HEK293T (cell line): ENCODE measurements at regions not wholly inside any gene's neighbourhood (a gene's known extent, or its start where the extent isn't known, plus 50 kb on each side); places are given as distances from the start of the nearest gene placed in this dataset.

ENCODE experiments used
- CTCF ChIA-PET: fragments of 350-600 bp; formaldehyde crosslinking; extraction: SDS; loops from one replicate; lab custom pipeline; 2021; ENCODE audit warnings: antibody characterized with exemption, inconsistent platforms; lab: Yijun Ruan, JAX
- POLR2A ChIA-PET: fragments of 350-600 bp; formaldehyde crosslinking; extraction: SDS; loops from one replicate; lab custom pipeline; 2020; ENCODE audit warnings: antibody characterized with exemption, inconsistent platforms; lab: Yijun Ruan, JAX
- DNase-seq: peaks from one replicate; pipeline ENCODE4 v3.0.0; 2012; ENCODE audit warnings: mixed read lengths; ENCODE audit errors: extremely low spot score
- ARNT ChIP-seq: fragments of 450-650 bp; IDR thresholded peaks from 2 replicates; pipeline ENCODE4 v1.6.1; 2017; ENCODE audit warnings: mild to moderate bottlenecking
- BHLHE40 ChIP-seq: fragments of 450-650 bp; IDR thresholded peaks from 2 replicates; pipeline ENCODE4 v1.6.1; 2016; ENCODE audit warnings: mild to moderate bottlenecking, moderate library complexity, borderline replicate concordance
- CTBP1 ChIP-seq: fragments of 450-650 bp; IDR thresholded peaks from 2 replicates; pipeline ENCODE4 v1.6.1; 2016; ENCODE audit warnings: borderline replicate concordance
- ELF4 ChIP-seq: fragments of 450-650 bp; IDR thresholded peaks from 2 replicates; pipeline ENCODE4 v1.6.1; 2017; ENCODE audit warnings: antibody characterized with exemption
- FOXA1 ChIP-seq: fragments of 450-650 bp; IDR thresholded peaks from 2 replicates; pipeline ENCODE4 v1.6.1; 2016; ENCODE audit warnings: mild to moderate bottlenecking
- FOXK2 ChIP-seq: fragments of 450-650 bp; IDR thresholded peaks from 2 replicates; pipeline ENCODE4 v1.6.1; 2016; ENCODE audit warnings: mild to moderate bottlenecking
- FOXM1 ChIP-seq: fragments of 450-650 bp; IDR thresholded peaks from 2 replicates; pipeline ENCODE4 v1.6.1; 2017; ENCODE audit warnings: mild to moderate bottlenecking, borderline replicate concordance
- HDGF ChIP-seq: fragments of 450-650 bp; IDR thresholded peaks from 2 replicates; pipeline ENCODE4 v1.6.1; 2017; ENCODE audit warnings: antibody characterized with exemption, borderline replicate concordance
- L3MBTL2 ChIP-seq: fragments of 450-650 bp; conservative IDR thresholded peaks from 2 replicates; pipeline ENCODE4 v1.6.1; 2016; ENCODE audit warnings: mild to moderate bottlenecking
- LEF1 ChIP-seq: fragments of 450-650 bp; IDR thresholded peaks from 2 replicates; pipeline ENCODE4 v1.6.1; 2017; ENCODE audit warnings: mild to moderate bottlenecking, borderline replicate concordance
- NFRKB ChIP-seq: fragments of 450-650 bp; IDR thresholded peaks from 2 replicates; pipeline ENCODE4 v1.6.1; 2016; ENCODE audit warnings: mild to moderate bottlenecking, moderate library complexity
- PKNOX1 ChIP-seq: fragments of 450-650 bp; IDR thresholded peaks from 2 replicates; pipeline ENCODE4 v1.6.1; 2016
- SP1 ChIP-seq: fragments of 450-650 bp; IDR thresholded peaks from 2 replicates; pipeline ENCODE4 v1.6.1; 2017
- SUZ12 ChIP-seq: fragments of 450-650 bp; IDR thresholded peaks from 2 replicates; pipeline ENCODE4 v1.6.1; 2016; ENCODE audit warnings: mild to moderate bottlenecking
- TARDBP ChIP-seq: fragments of 450-650 bp; IDR thresholded peaks from 2 replicates; pipeline ENCODE4 v1.6.1; 2016
- ZNF384 ChIP-seq: fragments of 450-650 bp; IDR thresholded peaks from 2 replicates; pipeline ENCODE4 v1.6.1; 2016

DNA sequence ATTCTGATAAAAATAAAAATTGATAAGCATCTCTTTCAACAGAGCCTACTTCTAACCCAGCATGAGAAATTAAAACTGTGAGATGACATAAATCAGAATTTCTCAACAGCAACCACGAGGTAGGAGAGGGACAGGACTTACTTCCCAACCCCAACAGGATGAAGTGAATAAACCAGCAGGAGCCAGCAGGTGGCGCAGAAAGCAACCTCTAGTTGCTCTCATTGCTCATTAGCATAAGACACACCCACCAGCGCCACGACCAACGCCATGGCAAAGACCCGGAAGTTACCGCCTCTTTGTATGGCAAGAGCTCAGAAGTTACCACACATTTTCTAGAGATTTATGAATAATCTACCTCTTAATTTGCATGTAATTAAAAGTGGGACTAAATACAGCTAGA, 189.4 kb upstream of the CDH8 start:
- no peak for TF ChIP-seq LEF1
- TF ChIP-seq ELF4: 0 out of 2 replicates have a peak, but pooled peaks have one; percentile 14
- ChIA-PET CTCF (no interaction called here), POLR2A (no interaction called here)
- DNase-seq: peak; percentile 48

- no peak for DNase-seq
- POLR2A ChIA-PET: no interaction called here
- TF ChIP-seq ZNF384 (no peak), NFRKB (no peak), CTBP1 (no peak), FOXM1 (no peak), ELF4 (no peak), SP1 (no peak), TARDBP (no peak), SUZ12 (no peak), LEF1 (no peak), PKNOX1 (no peak), FOXA1 (no peak), FOXK2 (no peak)
- CTCF ChIA-PET: no interaction called here
Measured at GRCh38 chr16:62224646-62225209, 188.5 kb upstream of the CDH8 start.

- ChIA-PET CTCF (no interaction called here), POLR2A (no interaction called here)
- TF ChIP-seq LEF1 (no peak), TARDBP (no peak), ELF4 (no peak), HDGF (no peak), ZNF384 (no peak), BHLHE40 (no peak), FOXK2 (no peak), SP1 (no peak), PKNOX1 (no peak), NFRKB (no peak), FOXA1 (no peak)
- no peak for DNase-seq
Measured at GRCh38 chr16:62216837-62217236, 180.6 kb upstream of the CDH8 start.

DNA sequence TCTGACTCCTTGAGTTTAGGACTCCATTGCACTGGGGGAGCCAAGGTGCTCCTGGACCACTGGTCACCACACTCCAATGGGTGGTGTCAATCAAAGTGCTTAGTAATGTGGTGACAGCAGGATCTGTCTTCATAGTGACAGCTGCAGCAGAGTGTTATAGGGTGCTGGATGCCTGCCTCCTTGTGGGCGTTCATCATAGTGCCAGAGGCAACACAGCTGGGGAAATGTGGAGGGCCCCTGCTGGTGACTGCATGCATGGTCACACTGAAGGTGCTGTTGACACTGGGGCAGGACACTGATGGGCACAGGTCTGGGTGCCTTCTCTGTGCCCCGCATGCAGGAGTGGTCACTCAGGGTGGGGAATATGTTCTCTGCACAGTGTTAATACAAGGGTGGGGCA, 177.5 kb upstream of the CDH8 start:
- TF ChIP-seq CTBP1: no peak
- no peak for TF ChIP-seq FOXA1
- no peak for TF ChIP-seq PKNOX1
- TF ChIP-seq ZNF384: no peak
- TF ChIP-seq NFRKB: no peak
- no peak for TF ChIP-seq HDGF
- no peak for TF ChIP-seq ARNT
- no peak for TF ChIP-seq TARDBP
- no peak for TF ChIP-seq SP1
- TF ChIP-seq SUZ12: no peak
- TF ChIP-seq FOXM1: no peak
- no peak for TF ChIP-seq FOXK2
- no peak for TF ChIP-seq ELF4
- no peak for TF ChIP-seq L3MBTL2
- no peak for TF ChIP-seq LEF1
- TF ChIP-seq BHLHE40: no peak
- ChIA-PET POLR2A (no interaction called here), CTCF (no interaction called here)
- peak; percentile 7 for DNase-seq

GRCh38 chr16:62208934-62209333, 172.7 kb upstream of the CDH8 start:
- DNase-seq: no peak
- TF ChIP-seq FOXM1 (no peak), HDGF (no peak), NFRKB (no peak), CTBP1 (no peak), FOXK2 (no peak), L3MBTL2 (no peak), FOXA1 (no peak), PKNOX1 (no peak), BHLHE40 (no peak), ARNT (no peak), SUZ12 (no peak), ZNF384 (no peak), ELF4 (no peak), SP1 (no peak), LEF1 (no peak)
- ChIA-PET POLR2A (no interaction called here), CTCF (no interaction called here)

DNA sequence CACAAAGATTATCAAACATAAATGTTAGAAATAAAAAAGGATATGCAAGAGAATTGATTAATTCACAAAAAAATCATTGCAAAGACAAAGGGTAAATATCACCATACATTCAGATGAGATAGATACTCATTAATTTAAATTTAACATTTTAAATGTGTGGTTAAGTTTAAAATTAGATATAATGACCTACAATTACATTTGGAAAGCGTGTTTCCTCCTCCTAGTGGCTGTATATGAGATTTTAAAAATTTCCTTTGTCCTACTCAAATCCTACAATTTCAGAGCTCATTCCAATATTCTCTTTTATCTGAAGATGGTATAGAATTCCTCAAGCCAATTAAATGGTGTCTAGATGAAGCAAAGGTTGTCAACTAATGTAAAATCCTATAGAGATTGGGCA, 169.2 kb upstream of the CDH8 start:
- CTCF ChIA-PET: no interaction called here
- POLR2A ChIA-PET: no interaction called here
- no peak for TF ChIP-seq FOXK2
- TF ChIP-seq FOXA1: no peak
- TF ChIP-seq ZNF384: no peak
- TF ChIP-seq FOXM1: no peak
- TF ChIP-seq ELF4: no peak
- DNase-seq: no peak
